ENCODE measurements at regions not wholly inside any gene's neighbourhood (a gene's known extent, or its start where the extent isn't known, plus 50 kb on each side); places are given as distances from the start of the nearest gene placed in this dataset.

DNA sequence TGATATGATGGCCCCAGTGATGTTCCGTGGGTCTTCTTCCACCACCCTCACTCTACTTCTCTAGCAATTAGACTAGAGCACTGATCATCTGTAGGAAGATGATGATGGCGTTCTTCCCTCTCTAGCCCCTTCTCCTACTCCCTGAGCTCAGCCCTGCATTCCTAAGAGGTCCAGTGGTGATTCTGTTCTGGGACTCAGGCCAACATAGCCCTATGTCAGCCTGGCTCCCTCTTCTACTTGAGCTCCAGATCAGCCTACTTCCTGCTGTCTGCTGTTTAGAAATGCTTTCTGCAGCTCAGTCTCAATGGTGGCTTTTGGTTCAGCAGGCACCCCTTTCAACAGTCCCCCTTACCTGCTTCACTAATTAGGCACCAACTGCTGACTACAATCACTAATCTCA, 86.1 kb upstream of the ZBED5 start:
- FAIRE-seq = no peak
- intact Hi-C loops (cut with micrococcal nuclease) (no loop called here), dilution Hi-C loops (cut with MboI; ENCODE audit: extremely low pct_ligation_motif_present, low sequenced_read_pairs) (no loop called here)
- Histone ChIP-seq H3K9me3 (replicated peaks; ENCODE audit: control insufficient read depth, insufficient read depth, low read length) (no peaks in the 10 kb centered on the region), H3K27ac (ENCODE audit: insufficient read depth, low read depth, low read length) (no peak overlapping the region), H3K27me3 (ENCODE audit: control insufficient read depth in 2 of 2, insufficient read depth in 2 of 2, low read length in 2 of 2) (peaks cover 3 to 13% of the 10 kb centered on the region in 2 experiments), H3K36me3 (ENCODE audit: control insufficient read depth in 2 of 2, extremely low read depth in 1 of 2, insufficient read depth in 2 of 2, low read length in 2 of 2) (no peaks in the 10 kb centered on the region), H4K20me1 (replicated peaks; ENCODE audit: control insufficient read depth, extremely low read depth, insufficient read depth, low read length) (no peaks in the 10 kb centered on the region), H3K79me2 (ENCODE audit: control insufficient read depth, insufficient read depth, low read length) (no peaks in the 10 kb centered on the region), H3K9me1 (replicated peaks; ENCODE audit: control insufficient read depth, extremely low read depth, insufficient read depth, low read length) (no peaks in the 10 kb centered on the region), H3K4me3 (replicated peaks in 1 of 3; ENCODE audit: insufficient read depth in 1 of 3, low read depth in 1 of 3, low read length in 3 of 3) (no peak overlapping the region), H3K9ac (replicated peaks; ENCODE audit: extremely low read depth, insufficient read depth, low read length) (no peak overlapping the region), H3K4me1 (ENCODE audit: control insufficient read depth, extremely low read depth, insufficient read depth, low read length) (no peaks in the 10 kb centered on the region), H3K4me2 (ENCODE audit: insufficient read depth, low read length) (no peak overlapping the region), H2AFZ (ENCODE audit: low read depth, low read length) (no peak overlapping the region)
- TF ChIP-seq JUN (IDR thresholded peaks at IDR 0.05; ENCODE audit: borderline replicate concordance, insufficient read depth, insufficient read length, low read depth) (no peak), EZH2 (IDR thresholded peaks at IDR 0.05; ENCODE audit: borderline replicate concordance, low read depth, low read length, severe bottlenecking) (no peak), GATA2 (IDR thresholded peaks at IDR 0.05; ENCODE audit: insufficient read depth, insufficient read length, low read depth, low read length) (no peak), POLR2AphosphoS5 (IDR thresholded peaks at IDR 0.05; ENCODE audit: insufficient read depth, low read depth, low read length) (no peak), FOS (IDR thresholded peaks at IDR 0.05; ENCODE audit: borderline replicate concordance, insufficient read depth, low read length) (no peak), MYC (IDR thresholded peaks at IDR 0.05; ENCODE audit: low read depth, low read length) (no peak), POLR2A (IDR thresholded peaks at IDR 0.05; ENCODE audit: low read depth, low read length) (no peak)
- TF ChIP-seq, protein P1, sequence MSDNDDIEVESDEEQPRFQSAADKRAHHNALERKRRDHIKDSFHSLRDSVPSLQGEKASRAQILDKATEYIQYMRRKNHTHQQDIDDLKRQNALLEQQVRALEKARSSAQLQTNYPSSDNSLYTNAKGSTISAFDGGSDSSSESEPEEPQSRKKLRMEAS (IDR thresholded peaks at IDR 0.05; ENCODE audit: insufficient read depth, insufficient read length) = no peak
- TF ChIP-seq, protein P2, sequence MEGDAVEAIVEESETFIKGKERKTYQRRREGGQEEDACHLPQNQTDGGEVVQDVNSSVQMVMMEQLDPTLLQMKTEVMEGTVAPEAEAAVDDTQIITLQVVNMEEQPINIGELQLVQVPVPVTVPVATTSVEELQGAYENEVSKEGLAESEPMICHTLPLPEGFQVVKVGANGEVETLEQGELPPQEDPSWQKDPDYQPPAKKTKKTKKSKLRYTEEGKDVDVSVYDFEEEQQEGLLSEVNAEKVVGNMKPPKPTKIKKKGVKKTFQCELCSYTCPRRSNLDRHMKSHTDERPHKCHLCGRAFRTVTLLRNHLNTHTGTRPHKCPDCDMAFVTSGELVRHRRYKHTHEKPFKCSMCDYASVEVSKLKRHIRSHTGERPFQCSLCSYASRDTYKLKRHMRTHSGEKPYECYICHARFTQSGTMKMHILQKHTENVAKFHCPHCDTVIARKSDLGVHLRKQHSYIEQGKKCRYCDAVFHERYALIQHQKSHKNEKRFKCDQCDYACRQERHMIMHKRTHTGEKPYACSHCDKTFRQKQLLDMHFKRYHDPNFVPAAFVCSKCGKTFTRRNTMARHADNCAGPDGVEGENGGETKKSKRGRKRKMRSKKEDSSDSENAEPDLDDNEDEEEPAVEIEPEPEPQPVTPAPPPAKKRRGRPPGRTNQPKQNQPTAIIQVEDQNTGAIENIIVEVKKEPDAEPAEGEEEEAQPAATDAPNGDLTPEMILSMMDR (IDR thresholded peaks at IDR 0.05; ENCODE audit: extremely low read depth in 1 of 2, insufficient read depth in 1 of 2, low read depth in 1 of 2, low read length in 2 of 2) = no peak
- no peak for DNase-seq (ENCODE audit: low read depth, low spot score)
- CTCF ChIA-PET = interaction anchor here (0.9 to 3.6 kb wide), 5 partner anchors 10 to 151 kb away, joined by 3 to 32 read pairs (median 3); no protein-coding TSS in a partner anchor
- POLR2A ChIA-PET = no interaction called here
- BruUV-seq (replicated peaks) = no TSS peak
